Kidney tubule cell (primary cell): ENCODE measurements at regions not wholly inside any gene's neighbourhood (a gene's known extent, or its start where the extent isn't known, plus 50 kb on each side); places are given as distances from the start of the nearest gene placed in this dataset.
A peak's percentile ranks its signal among the peaks of the same experiment; 100 is the strongest.

Source experiments
- DNase-seq: peaks from one replicate; pipeline ENCODE4 v3.0.0-alpha.2; 2018; ENCODE audit warnings: low spot score

DNA sequence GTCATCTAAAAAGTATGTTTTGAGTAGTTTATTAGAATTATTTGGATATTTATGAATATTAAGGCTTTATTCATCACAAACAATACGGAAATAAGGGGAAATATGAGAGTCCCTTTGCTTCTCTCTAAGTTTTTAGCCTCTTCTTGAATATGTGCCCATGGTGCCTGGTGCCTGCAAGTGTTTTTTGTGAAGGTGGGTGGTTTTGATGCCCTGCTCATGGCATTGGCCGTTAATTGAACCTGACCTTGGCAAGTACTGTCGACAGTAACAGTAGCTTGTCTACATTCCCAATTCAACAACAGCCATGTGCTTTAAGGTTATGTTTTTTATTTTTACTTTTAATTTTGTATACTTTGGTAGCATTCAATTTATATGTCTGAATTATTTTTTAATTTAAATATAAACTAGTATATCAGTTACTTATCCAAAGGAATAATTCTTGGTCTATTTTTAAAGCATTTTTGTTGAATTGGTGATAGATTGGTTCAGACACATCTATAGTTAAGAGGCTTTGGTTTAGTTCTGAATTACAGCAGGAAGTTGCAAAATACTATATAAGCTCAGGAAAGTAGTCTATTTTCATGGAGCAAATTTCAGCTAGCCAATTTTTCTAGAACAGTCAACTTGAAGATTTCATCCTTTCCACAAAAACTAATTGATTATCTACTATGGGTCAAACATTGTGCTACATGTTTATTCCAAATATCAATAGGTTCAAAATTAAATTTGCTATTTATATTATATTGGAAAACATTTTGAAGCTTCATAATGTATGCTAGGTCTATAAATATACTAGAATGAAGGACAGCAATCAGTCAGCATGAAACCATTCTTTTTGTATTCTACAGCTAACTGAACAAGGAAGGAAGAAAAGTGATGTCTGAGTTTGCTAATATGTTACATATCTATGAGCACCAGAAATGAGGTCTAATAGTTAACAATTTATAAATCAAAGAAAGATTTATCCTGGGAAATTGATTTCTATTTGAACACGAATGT is 184.4 kb downstream of the MRPL39 start:
- no peak for DNase-seq

GRCh38 chr21:25421321-25422028 is 185.8 kb downstream of the MRPL39 start:
- peak; percentile 73 for DNase-seq

- no peak for DNase-seq
Observed at GRCh38 chr21:25420831-25421230, 186.4 kb downstream of the MRPL39 start.

DNA sequence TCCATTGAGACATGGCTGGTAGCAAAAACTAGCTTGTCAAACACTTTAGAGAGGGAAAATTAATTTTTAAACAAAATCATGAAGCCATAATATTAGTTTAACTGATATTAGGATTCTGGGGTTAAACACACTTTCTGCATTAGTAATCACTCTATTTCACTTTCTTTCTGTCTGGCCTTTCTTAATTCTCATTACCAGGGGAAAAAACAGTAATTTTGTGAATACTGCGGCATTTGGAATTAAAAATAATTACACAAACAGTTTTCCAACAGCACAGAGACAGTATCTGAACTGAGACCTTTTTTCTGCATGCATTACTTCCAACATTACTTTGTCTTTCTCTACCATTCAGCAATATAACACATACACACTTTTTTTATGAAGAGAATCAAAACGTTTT is 190.6 kb downstream of the MRPL39 start:
- DNase-seq, result no peak

GRCh38 chr21:25412100-25412499 is 195.2 kb downstream of the MRPL39 start:
- peak; percentile 16 for DNase-seq

DNA sequence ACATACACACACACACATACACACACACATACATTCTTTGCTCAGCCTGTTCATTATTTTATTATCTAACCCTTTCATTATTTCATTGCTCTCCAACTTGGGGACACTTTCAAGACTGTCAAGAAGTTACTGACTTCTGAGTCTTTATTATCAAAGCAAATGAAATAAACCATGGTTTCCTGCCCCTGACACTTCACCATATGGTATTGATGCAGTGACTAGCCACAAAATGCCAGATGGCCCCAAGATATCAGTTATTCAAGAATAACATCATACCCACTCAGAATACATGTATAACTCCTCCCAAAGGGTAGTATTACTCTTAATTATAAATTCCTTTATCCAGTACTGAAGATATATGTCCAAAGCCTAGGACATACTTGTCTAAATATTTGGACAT is 197.3 kb downstream of the MRPL39 start:
- no peak for DNase-seq

DNA sequence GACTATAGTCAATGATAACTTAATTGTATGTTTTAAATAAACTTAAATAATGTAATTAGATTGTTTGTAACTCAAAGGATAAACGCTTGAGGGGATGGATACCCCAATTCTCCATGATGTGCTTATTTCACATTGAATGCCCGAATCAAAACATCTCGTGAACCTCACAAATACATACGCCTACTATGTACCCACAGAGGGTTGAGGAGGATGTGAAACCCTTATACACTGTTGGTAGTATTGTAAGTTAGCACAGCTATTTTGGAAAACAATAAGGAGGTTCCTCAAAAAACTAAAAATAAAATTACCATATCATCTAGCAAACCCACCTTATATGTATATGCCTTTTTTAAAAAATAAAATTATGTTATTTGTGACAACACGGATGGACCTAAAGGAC is 198.6 kb downstream of the MRPL39 start:
- no peak for DNase-seq

GRCh38 chr21:25406887-25407579 is 200.2 kb downstream of the MRPL39 start:
- no peak for DNase-seq

DNA sequence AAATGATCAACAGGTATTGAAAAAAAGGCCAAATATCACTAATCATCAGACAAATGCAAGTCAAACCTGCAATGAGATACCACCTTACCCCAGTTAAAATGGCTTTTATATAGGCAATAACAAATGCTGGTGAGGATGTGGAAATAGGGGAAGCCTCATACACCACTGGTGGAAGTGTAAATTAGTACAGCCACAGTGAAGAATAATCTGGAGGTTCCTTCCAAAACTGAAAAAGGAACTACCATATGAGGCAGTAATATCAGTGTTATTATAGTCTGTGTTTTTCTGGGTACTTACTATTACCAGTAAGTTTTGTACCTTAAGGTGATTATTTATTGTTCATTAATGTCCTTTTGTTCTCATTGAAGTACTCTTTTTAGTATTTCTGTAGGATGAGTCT is 201.3 kb downstream of the MRPL39 start:
- DNase-seq, result no peak

GRCh38 chr21:25402134-25402961 is 204.9 kb downstream of the MRPL39 start:
- DNase-seq, result no peak

DNA sequence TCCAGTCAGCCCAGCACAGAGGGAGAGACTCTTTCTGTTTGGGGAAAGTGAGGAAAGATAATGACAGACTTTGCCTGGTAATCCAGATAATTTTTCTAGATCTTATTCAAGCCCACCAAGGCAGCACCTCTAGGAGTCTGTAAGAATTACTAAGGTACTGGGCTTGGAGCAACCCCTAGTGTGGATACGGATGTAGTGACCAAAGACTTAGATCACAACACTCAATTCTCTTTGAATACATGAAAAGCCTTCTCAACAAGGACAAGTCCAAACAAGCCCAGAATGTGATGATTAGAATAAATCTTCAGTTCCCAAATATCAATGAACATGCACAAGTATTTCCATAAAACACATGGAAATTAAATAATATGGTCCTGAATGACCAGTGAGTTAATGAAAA is 206.9 kb downstream of the MRPL39 start:
- DNase-seq, result no peak

- DNase-seq, result no peak
Observed at GRCh38 chr21:25398630-25399029, 208.7 kb downstream of the MRPL39 start.

DNA sequence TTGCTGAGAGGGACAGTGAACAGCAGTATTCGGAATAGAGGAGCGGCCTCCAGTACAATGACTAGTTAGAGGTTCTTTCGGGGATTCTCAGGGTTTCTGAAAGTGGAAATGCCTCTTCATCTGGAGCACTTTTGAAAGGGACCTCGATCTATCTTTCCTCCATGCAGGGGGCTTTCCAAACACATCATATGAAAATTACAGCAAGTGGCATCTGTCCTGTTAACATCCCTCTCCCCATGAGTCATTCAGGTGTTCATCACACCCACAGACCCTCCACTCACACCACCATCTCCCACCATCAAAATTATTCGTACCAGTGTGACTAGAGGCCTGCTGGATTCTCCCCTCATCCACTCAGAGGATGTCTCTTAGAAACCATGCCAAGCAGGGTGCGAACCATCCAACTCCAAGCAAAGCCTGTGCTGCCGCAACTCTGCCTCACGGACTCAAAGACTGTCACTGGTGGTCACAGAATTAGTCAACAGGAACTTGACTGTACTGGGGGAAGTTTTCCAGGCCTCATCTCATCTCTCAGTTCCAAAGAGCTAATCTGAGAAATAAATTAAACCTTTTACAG is 211.1 kb downstream of the MRPL39 start:
- no peak for DNase-seq

GRCh38 chr21:25391777-25392176 is 215.5 kb downstream of the MRPL39 start:
- no peak for DNase-seq

DNA sequence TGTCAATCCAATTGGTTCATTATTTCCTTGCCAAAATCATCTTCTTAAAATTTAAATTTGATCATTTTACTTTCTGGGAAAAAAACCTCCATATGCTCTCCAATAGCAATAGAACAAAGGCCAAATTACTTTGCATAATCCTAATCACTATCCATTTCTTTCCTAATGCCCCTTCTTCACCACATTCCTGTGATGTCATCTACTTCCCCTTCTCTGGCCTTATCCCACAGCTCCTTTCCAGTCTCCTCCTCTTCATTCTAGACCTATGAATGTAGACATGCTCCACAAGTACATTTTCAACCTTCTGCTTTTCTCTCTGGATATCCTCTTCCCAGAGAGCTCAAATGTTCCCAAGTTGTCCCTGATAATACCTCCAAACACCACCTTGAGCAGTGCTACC is 216.6 kb downstream of the MRPL39 start:
- DNase-seq, result no peak

DNA sequence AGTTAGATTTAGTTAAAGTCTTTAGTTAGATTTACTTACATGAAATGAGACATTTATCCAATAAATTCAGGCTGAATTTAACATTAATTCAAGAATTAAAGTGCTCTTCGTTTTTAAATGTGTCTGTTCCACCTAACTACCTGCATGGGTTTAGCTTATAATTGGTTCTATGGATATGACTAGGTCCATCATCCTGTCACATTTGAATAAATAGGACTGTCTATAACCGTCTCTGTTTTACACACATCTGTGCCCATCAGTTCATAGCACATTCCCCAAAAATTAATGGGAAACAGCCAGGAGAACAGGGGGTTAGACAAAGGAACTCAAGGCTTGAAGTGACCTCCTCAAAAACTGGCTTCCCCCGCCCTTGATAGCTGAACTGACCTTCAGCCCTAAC is 219.6 kb downstream of the MRPL39 start:
- no peak for DNase-seq

GRCh38 chr21:25385911-25386474 is 221.3 kb downstream of the MRPL39 start:
- DNase-seq, result peak; percentile 80

DNA sequence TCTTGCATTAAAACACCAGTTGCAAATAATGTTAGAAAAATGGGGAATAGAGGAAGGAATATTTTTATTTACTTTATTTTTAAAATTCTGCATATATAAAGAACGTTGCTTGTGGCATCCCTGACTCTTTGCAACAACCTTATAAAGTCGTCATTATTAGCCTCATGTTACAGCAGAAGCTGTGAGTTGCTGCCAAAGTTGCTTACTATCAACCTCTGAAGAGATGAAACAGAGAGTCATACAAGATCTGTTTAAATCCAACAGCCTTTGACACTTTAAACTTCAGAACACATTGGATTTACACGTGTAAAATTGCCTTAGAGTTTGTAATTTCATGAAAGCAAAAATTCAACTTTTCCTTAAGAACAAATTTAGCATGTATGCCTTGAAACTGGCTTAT is 221.9 kb downstream of the MRPL39 start:
- DNase-seq, result no peak

DNA sequence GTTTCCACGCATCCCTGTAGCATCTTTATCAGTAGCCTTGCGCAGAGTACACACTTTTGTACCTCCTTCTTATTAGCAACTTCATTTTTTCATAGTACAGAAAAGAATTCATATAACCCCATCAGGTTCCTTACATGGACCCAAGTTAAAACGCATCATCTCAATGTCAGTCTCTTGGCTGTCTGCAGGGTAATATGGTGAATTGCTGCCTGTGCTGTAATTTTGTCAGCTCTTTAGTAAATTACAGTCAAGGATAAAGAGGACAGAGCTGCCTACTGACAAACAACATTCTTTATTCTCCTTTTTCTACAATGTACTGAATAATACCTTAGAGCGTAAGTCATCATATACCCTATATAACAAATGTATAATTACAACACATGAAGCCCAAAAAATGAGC is 222.5 kb downstream of the MRPL39 start:
- no peak for DNase-seq

- no peak for DNase-seq
Observed at GRCh38 chr21:25383545-25383944, 223.7 kb downstream of the MRPL39 start.

- no peak for DNase-seq
Observed at GRCh38 chr21:25381936-25382452, 225.3 kb downstream of the MRPL39 start.
